Neural cell (in vitro differentiated cells): ENCODE measurements at regions not wholly inside any gene's neighbourhood (a gene's known extent, or its start where the extent isn't known, plus 50 kb on each side); places are given as distances from the start of the nearest gene placed in this dataset.

ENCODE experiments used
- POLR2AphosphoS5 ChIP-seq: IDR thresholded peaks from 2 replicates; pipeline ENCODE4 v1.6.1; 2012
- TF ChIP-seq, protein P1 (sequence below): fragments of 450-650 bp; IDR thresholded peaks from 2 replicates; pipeline ENCODE4 v1.5.1; 2014; ENCODE audit warnings: antibody characterized with exemption, mild to moderate bottlenecking, moderate library complexity; ENCODE audit not compliant: poor library complexity, severe bottlenecking

DNA sequence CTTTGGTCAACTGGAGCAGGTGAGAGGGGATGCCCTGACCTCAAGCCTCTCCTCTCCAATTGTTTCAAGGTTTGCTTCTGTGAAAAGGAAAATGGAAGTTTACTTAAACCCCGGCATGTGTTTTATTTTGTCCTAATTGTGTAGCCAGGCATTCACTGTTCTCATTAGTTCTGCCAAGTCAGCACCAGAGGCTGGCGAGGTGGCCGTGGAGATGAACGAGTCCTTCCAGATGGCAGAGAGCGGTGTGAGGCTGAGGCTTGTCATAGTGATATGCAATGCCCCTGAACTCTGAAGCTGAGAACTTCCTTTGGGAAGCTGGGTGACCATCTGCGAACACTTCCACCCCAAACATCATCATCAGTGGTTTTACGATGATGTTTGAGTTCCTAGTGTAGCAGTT is 199.6 kb downstream of the TJP1 start:
- TF ChIP-seq, protein P1, sequence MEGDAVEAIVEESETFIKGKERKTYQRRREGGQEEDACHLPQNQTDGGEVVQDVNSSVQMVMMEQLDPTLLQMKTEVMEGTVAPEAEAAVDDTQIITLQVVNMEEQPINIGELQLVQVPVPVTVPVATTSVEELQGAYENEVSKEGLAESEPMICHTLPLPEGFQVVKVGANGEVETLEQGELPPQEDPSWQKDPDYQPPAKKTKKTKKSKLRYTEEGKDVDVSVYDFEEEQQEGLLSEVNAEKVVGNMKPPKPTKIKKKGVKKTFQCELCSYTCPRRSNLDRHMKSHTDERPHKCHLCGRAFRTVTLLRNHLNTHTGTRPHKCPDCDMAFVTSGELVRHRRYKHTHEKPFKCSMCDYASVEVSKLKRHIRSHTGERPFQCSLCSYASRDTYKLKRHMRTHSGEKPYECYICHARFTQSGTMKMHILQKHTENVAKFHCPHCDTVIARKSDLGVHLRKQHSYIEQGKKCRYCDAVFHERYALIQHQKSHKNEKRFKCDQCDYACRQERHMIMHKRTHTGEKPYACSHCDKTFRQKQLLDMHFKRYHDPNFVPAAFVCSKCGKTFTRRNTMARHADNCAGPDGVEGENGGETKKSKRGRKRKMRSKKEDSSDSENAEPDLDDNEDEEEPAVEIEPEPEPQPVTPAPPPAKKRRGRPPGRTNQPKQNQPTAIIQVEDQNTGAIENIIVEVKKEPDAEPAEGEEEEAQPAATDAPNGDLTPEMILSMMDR: no peak
- no peak for TF ChIP-seq POLR2AphosphoS5
